HUES6 (cell line): ENCODE measurements at regions not wholly inside any gene's neighbourhood (a gene's known extent, or its start where the extent isn't known, plus 50 kb on each side); places are given as distances from the start of the nearest gene placed in this dataset.
"Not testable (repeated sequence)": the region's sequence is repeated elsewhere in the genome, so short reads cannot be mapped to it uniquely, and the experiment has no call there.

Experiments used
- H3K27ac ChIP-seq: 2 replicates; pipeline ENCODE4 v1.7.0; 2013; ENCODE audit warnings: low read depth, mild to moderate bottlenecking, low read length, inconsistent platforms
- H3K27me3 ChIP-seq: 2 replicates; pipeline ENCODE4 v1.6.1; 2013; ENCODE audit warnings: low read length; ENCODE audit not compliant: control insufficient read depth, insufficient read depth
- H3K36me3 ChIP-seq: 2 replicates; pipeline ENCODE4 v1.6.1; 2013; ENCODE audit warnings: low read length; ENCODE audit not compliant: control insufficient read depth, insufficient read depth
- H3K4me1 ChIP-seq: 2 replicates; pipeline ENCODE4 v1.6.1; 2013; ENCODE audit warnings: low read length; ENCODE audit not compliant: control insufficient read depth, insufficient read depth
- H3K4me3 ChIP-seq: 2 replicates; pipeline ENCODE4 v1.5.1; 2013; ENCODE audit warnings: low read depth, low read length
- H3K9ac ChIP-seq: one replicate; pipeline ENCODE4 v1.6.1; 2013; ENCODE audit warnings: mild to moderate bottlenecking, low read length
- H3K9me3 ChIP-seq: 2 replicates; pipeline ENCODE4 v1.6.1; 2013; ENCODE audit warnings: low read depth, low read length; ENCODE audit not compliant: control insufficient read depth, insufficient read depth

GRCh38 chr5:136453986-136454758 is 88.8 kb upstream of the TRPC7 start:
- no peaks in the 10 kb centered on the region for H3K36me3 ChIP-seq
- no peak overlapping the region for H3K9ac ChIP-seq
- peaks cover 6% of the 10 kb centered on the region; the same call in 1 of the 2 replicates for H3K9me3 ChIP-seq
- peaks cover 7% of the 10 kb centered on the region; the same call in 1 of the 2 replicates for H3K4me1 ChIP-seq
- H3K27me3 ChIP-seq = no peaks in the 10 kb centered on the region
- H3K4me3 ChIP-seq = no peak overlapping the region
- no peak overlapping the region for H3K27ac ChIP-seq

DNA sequence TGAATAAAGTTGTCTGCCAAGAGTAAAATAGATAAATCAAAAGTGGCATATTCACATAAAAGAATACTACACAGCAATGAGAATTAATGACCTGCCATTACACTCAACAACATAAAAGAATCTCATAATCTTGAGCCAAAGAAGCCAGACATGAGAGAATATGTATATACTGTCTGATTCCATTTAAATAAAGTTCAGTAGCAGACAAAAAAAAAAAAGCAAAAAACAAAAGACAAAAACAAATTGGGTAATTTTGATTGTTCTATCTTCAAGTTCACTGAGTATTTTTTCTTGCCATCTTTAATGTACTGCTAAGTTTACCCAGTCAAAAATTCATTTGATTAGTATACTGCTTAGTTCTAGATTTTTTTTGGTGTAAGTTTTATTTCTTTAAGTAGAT is 87.9 kb upstream of the TRPC7 start:
- H3K36me3 ChIP-seq = no peaks in the 10 kb centered on the region
- no peak overlapping the region for H3K4me3 ChIP-seq
- peaks cover 7% of the 10 kb centered on the region; the same call in 1 of the 2 replicates for H3K4me1 ChIP-seq
- H3K9ac ChIP-seq = no peak overlapping the region
- no peaks in the 10 kb centered on the region for H3K27me3 ChIP-seq
- no peak overlapping the region for H3K27ac ChIP-seq
- H3K9me3 ChIP-seq = peaks cover 6% of the 10 kb centered on the region; the same call in 1 of the 2 replicates

- H3K4me3 ChIP-seq, H3K36me3 ChIP-seq, H3K27ac ChIP-seq, H3K4me1 ChIP-seq, H3K9ac ChIP-seq, H3K27me3 ChIP-seq: not testable (repeated sequence)
- peaks cover 36% of the 10 kb centered on the region for H3K9me3 ChIP-seq
These were observed 82.2 kb upstream of the TRPC7 start for GRCh38 chr5:136447576-136447975.

DNA sequence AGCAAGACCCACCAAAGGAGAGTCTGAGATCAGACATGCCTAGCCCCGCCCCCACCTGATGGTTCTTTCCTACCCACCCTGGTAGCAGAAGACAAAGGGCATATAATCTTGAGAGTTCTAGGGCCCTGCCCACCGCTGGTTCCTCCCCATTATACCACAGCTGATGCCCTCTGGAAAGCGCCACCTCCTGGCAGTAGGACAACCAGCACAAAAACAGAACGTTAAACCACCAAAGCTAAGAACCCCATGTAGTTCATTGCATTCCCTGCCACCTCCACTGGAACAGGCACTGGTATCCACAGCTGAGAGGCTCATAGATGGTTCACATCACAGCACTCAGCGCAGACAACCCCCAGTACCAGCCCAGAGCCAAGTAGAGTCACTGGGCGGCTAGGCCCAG is 81.2 kb upstream of the TRPC7 start:
- no peak overlapping the region for H3K9ac ChIP-seq
- no peaks in the 10 kb centered on the region for H3K36me3 ChIP-seq
- no peaks in the 10 kb centered on the region for H3K27me3 ChIP-seq
- H3K27ac ChIP-seq = no peak overlapping the region
- H3K9me3 ChIP-seq = peaks cover 39% of the 10 kb centered on the region
- no peaks in the 10 kb centered on the region; the same call in 1 of the 2 replicates for H3K4me1 ChIP-seq
- H3K4me3 ChIP-seq = no peak overlapping the region

DNA sequence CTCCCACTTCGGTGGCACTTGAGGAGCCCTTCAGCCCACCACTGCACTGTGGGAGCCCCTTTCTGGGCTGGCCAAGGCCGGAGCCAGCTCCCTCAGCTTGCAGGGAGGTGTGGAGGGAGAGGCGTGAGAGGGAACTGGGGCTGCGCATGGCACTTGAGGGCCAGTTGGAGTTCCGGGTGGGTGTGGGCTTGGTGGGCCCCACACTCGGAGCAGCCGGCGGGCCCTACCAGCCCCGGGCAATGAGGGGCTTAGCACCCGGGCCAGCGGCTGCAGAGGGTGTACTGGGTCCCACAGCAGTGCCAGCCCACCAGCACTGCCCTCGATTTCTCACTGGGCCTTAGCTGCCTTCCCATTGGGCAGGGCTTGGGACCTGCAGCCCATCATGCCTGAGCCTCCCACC is 78.8 kb upstream of the TRPC7 start:
- H3K27me3 ChIP-seq, H3K4me3 ChIP-seq, H3K27ac ChIP-seq, H3K9ac ChIP-seq, H3K4me1 ChIP-seq, H3K36me3 ChIP-seq: not testable (repeated sequence)
- peaks cover 34% of the 10 kb centered on the region for H3K9me3 ChIP-seq

DNA sequence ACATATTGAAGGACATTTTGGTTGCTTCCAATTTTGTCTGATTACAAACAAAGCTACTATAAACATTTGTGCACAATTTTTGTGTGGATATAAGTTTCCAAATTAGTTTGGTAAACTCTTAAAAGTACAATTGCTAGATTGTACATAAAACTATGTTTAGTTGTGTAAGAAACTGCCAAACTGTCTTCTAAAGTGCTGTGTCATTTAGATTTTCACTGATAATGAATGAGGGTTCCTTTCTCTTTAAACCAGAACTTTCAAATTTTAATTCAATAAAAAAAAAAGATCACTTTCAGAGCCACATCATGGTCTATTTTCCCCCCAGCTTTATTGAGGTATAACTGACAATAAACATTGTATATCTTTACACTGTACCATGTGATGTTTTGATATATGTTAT is 74.0 kb upstream of the TRPC7 start:
- no peaks in the 10 kb centered on the region for H3K4me1 ChIP-seq
- no peak overlapping the region for H3K27ac ChIP-seq
- H3K4me3 ChIP-seq = no peak overlapping the region
- no peak overlapping the region for H3K9ac ChIP-seq
- no peaks in the 10 kb centered on the region for H3K36me3 ChIP-seq
- no peaks in the 10 kb centered on the region for H3K27me3 ChIP-seq
- H3K9me3 ChIP-seq = peaks cover 13% of the 10 kb centered on the region

GRCh38 chr5:136435946-136436543 is 70.7 kb upstream of the TRPC7 start:
- Histone ChIP-seq H3K36me3 (no peaks in the 10 kb centered on the region), H3K4me1 (no peaks in the 10 kb centered on the region), H3K4me3 (no peak overlapping the region), H3K27me3 (no peaks in the 10 kb centered on the region), H3K9me3 (no peaks in the 10 kb centered on the region), H3K27ac (no peak overlapping the region), H3K9ac (no peak overlapping the region)

- no peak overlapping the region for H3K9ac ChIP-seq
- H3K9me3 ChIP-seq = no peaks in the 10 kb centered on the region
- no peaks in the 10 kb centered on the region for H3K36me3 ChIP-seq
- no peak overlapping the region for H3K27ac ChIP-seq
- H3K4me1 ChIP-seq = no peaks in the 10 kb centered on the region
- H3K27me3 ChIP-seq = no peaks in the 10 kb centered on the region
- H3K4me3 ChIP-seq = no peak overlapping the region
These were observed 69.5 kb upstream of the TRPC7 start for GRCh38 chr5:136434795-136435194.

- Histone ChIP-seq H3K9me3 (no peaks in the 10 kb centered on the region), H3K27me3 (no peaks in the 10 kb centered on the region), H3K4me3 (no peak overlapping the region), H3K36me3 (no peaks in the 10 kb centered on the region), H3K4me1 (no peaks in the 10 kb centered on the region), H3K27ac (no peak overlapping the region), H3K9ac (no peak overlapping the region)
These were observed 67.4 kb upstream of the TRPC7 start for GRCh38 chr5:136432705-136433104.

DNA sequence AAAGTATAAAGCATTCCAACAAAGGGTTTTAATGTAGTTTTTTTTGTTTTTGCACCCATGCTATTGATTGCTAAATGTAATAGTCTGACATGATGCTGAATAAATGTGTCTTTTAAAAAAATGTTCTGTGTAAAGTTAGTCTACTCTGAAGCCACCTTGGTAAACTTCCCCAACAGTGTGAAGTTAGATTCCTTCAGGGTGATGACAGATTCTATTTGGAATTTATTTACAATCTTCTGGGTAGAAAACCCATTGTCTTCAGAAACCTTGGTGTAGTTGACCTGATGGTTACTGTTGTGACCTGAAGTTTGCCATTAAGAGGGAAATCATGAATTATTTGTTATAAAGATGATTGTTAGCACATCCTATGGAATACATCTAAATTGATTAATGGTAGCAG is 64.7 kb upstream of the TRPC7 start:
- Histone ChIP-seq H3K27ac (no peak overlapping the region), H3K27me3 (no peaks in the 10 kb centered on the region), H3K36me3 (no peaks in the 10 kb centered on the region), H3K4me3 (no peak overlapping the region), H3K4me1 (peaks cover 5% of the 10 kb centered on the region; the same call in 1 of the 2 replicates), H3K9me3 (no peaks in the 10 kb centered on the region), H3K9ac (no peak overlapping the region)

GRCh38 chr5:136427426-136427825 is 62.1 kb upstream of the TRPC7 start:
- Histone ChIP-seq H3K36me3 (no peaks in the 10 kb centered on the region), H3K27me3 (no peaks in the 10 kb centered on the region), H3K4me3 (no peak overlapping the region), H3K9me3 (no peaks in the 10 kb centered on the region), H3K27ac (no peak overlapping the region), H3K4me1 (peaks cover 7% of the 10 kb centered on the region; the same call in 1 of the 2 replicates), H3K9ac (no peak overlapping the region)
